GM12864 (cell line): ENCODE measurements at regions not wholly inside any gene's neighbourhood (a gene's known extent, or its start where the extent isn't known, plus 50 kb on each side); places are given as distances from the start of the nearest gene placed in this dataset.

Experiments
- DNase-seq: peaks from one replicate; pipeline ENCODE4 v3.0.0-alpha.2; 2011; ENCODE audit warnings: low read depth
- H3K4me3 ChIP-seq: 2 replicates; pipeline ENCODE4 v1.5.1; 2011; ENCODE audit warnings: mild to moderate bottlenecking, low read depth, low read length, control low read depth
- CTCF ChIP-seq: IDR thresholded peaks from 2 replicates; pipeline ENCODE4 v1.5.1; 2011; ENCODE audit warnings: low read depth, mild to moderate bottlenecking, moderate library complexity, low read length, control low read depth, inconsistent platforms; ENCODE audit errors: missing control alignments

GRCh38 chr14:83870546-83871270, 1659.2 kb upstream of the FLRT2 start:
- H3K4me3 ChIP-seq, result no peak overlapping the region
- no peak for DNase-seq
- TF ChIP-seq CTCF, result no peak

GRCh38 chr14:83873669-83874068, 1656.3 kb upstream of the FLRT2 start:
- no peak for DNase-seq
- TF ChIP-seq CTCF, result no peak
- no peak overlapping the region for H3K4me3 ChIP-seq

- no peak overlapping the region for H3K4me3 ChIP-seq
- no peak for TF ChIP-seq CTCF
- no peak for DNase-seq
Measured at GRCh38 chr14:83874662-83875061, 1655.3 kb upstream of the FLRT2 start.

- TF ChIP-seq CTCF, result no peak
- no peak overlapping the region for H3K4me3 ChIP-seq
- DNase-seq, result no peak
Measured at GRCh38 chr14:83883732-83884131, 1646.2 kb upstream of the FLRT2 start.

- no peak overlapping the region for H3K4me3 ChIP-seq
- DNase-seq, result no peak
- no peak for TF ChIP-seq CTCF
Measured at GRCh38 chr14:83885837-83886293, 1644.1 kb upstream of the FLRT2 start.

- no peak overlapping the region for H3K4me3 ChIP-seq
- TF ChIP-seq CTCF, result no peak
- DNase-seq, result no peak
Measured at GRCh38 chr14:83887866-83888265, 1642.1 kb upstream of the FLRT2 start.

- no peak overlapping the region for H3K4me3 ChIP-seq
- DNase-seq, result no peak
- no peak for TF ChIP-seq CTCF
Measured at GRCh38 chr14:83893447-83893846, 1636.5 kb upstream of the FLRT2 start.
